CD14-positive monocyte (primary cell): ENCODE measurements at regions not wholly inside any gene's neighbourhood (a gene's known extent, or its start where the extent isn't known, plus 50 kb on each side); places are given as distances from the start of the nearest gene placed in this dataset.

Experiments used
- DNase-seq, 3 donors: peaks; one replicate each; pipeline ENCODE4 v3.0.0-alpha.2; 2011 to 2022
- H2AFZ ChIP-seq: 2 replicates; pipeline ENCODE4 v1.6.0; 2012; ENCODE audit warnings: mild to moderate bottlenecking, low read depth, low read length, inconsistent platforms; ENCODE audit not compliant: insufficient read depth, poor library complexity, severe bottlenecking
- H3K27ac ChIP-seq, 2 donors: 1 replicate in 1 of 2; 2 replicates in 1 of 2; pipeline ENCODE4 v1.5.1; 2012 to 2013; ENCODE audit warnings: low read length in 2 of 2, control low read depth in 1 of 2, inconsistent platforms in 1 of 2, low read depth in 1 of 2, mild to moderate bottlenecking in 1 of 2
- H3K27me3 ChIP-seq, 2 donors: one replicate each; pipeline versions ENCODE4 v1.6.0 to v1.6.1; 2011 to 2013; ENCODE audit warnings: low read length in 2 of 2; ENCODE audit not compliant: control insufficient read depth in 2 of 2, insufficient read depth in 2 of 2
- H3K36me3 ChIP-seq, 2 donors: replicated peaks in 1 of 2; 1 replicate in 1 of 2; 2 replicates in 1 of 2; pipeline versions ENCODE4 v1.5.1 to v1.6.1; 2012 to 2013; ENCODE audit warnings: low read length in 2 of 2, control low read depth in 1 of 2, inconsistent platforms in 1 of 2, mild to moderate bottlenecking in 1 of 2; ENCODE audit not compliant: insufficient read depth in 2 of 2, control insufficient read depth in 1 of 2
- H3K4me1 ChIP-seq, 2 donors: 1 replicate in 1 of 2; 2 replicates in 1 of 2; pipeline versions ENCODE4 v1.5.1 to v1.6.1; 2012 to 2013; ENCODE audit warnings: low read length in 2 of 2, control low read depth in 1 of 2, inconsistent platforms in 1 of 2, mild to moderate bottlenecking in 1 of 2, moderate library complexity in 1 of 2; ENCODE audit not compliant: insufficient read depth in 2 of 2, control insufficient read depth in 1 of 2
- H3K4me2 ChIP-seq: replicated peaks from 2 replicates; pipeline ENCODE3; 2012; ENCODE audit warnings: low read length, moderate library complexity, mild to moderate bottlenecking; ENCODE audit not compliant: poor library complexity, severe bottlenecking; ENCODE audit errors: extremely low read depth
- H3K4me3 ChIP-seq, 3 experiments: fragments of 200-600 bp in 1 of 3; sonication (generic) in 1 of 3; replicated peaks in 1 of 3; 1 replicate in 2 of 3; 2 replicates in 1 of 3; pipeline ENCODE4 v1.5.1; 2011 to 2013; ENCODE audit warnings: low read length in 3 of 3, mild to moderate bottlenecking in 3 of 3, control low read depth in 2 of 3, low read depth in 2 of 3, inconsistent platforms in 1 of 3, moderate library complexity in 1 of 3
- H3K79me2 ChIP-seq: 2 replicates; pipeline ENCODE4 v1.6.0; 2012; ENCODE audit warnings: mild to moderate bottlenecking, control low read depth, inconsistent platforms, low read length, moderate library complexity; ENCODE audit not compliant: insufficient read depth
- H3K9ac ChIP-seq: 2 replicates; pipeline ENCODE4 v1.6.0; 2017; ENCODE audit warnings: low read length, mild to moderate bottlenecking; ENCODE audit not compliant: insufficient read depth, poor library complexity, severe bottlenecking
- H3K9me3 ChIP-seq, 2 donors: replicated peaks in 1 of 2; 1 replicate in 1 of 2; 2 replicates in 1 of 2; pipeline versions ENCODE4 v1.5.1 to v1.6.1; 2012 to 2013; ENCODE audit warnings: low read length in 2 of 2, control low read depth in 1 of 2; ENCODE audit not compliant: control insufficient read depth in 1 of 2, insufficient read depth in 1 of 2
- H4K20me1 ChIP-seq: 2 replicates; pipeline ENCODE4 v1.6.0; 2012; ENCODE audit warnings: mild to moderate bottlenecking, low read length, control low read depth, moderate library complexity; ENCODE audit not compliant: insufficient read depth
- H3K27ac Mint-ChIP-seq, 7 donors: one replicate each; pipeline ENCODE4 v1.8.0; 2020; ENCODE audit warnings: mild to moderate bottlenecking in 7 of 7, mixed read lengths in 7 of 7, moderate library complexity in 6 of 7, inconsistent platforms in 2 of 7
- H3K27me3 Mint-ChIP-seq, 3 donors: one replicate each; pipeline ENCODE4 v1.8.0; 2021 to 2022; ENCODE audit warnings: low read depth in 3 of 3, mild to moderate bottlenecking in 3 of 3, mixed read lengths in 3 of 3, moderate library complexity in 3 of 3, inconsistent platforms in 1 of 3
- H3K36me3 Mint-ChIP-seq, 2 donors: one replicate each; pipeline ENCODE4 v1.8.0; 2020; ENCODE audit warnings: mixed read lengths in 2 of 2, inconsistent platforms in 1 of 2, mild to moderate bottlenecking in 1 of 2
- H3K4me1 Mint-ChIP-seq: one replicate; pipeline ENCODE4 v1.8.0; 2020; ENCODE audit warnings: mild to moderate bottlenecking, mixed read lengths
- H3K4me3 Mint-ChIP-seq, 2 donors: one replicate each; pipeline ENCODE4 v1.8.0; 2020; ENCODE audit warnings: mild to moderate bottlenecking in 2 of 2, mixed read lengths in 2 of 2, moderate library complexity in 1 of 2
- H3K9me3 Mint-ChIP-seq, 7 donors: one replicate each; pipeline ENCODE4 v1.8.0; 2020 to 2022; ENCODE audit warnings: mixed read lengths in 7 of 7, mild to moderate bottlenecking in 6 of 7, moderate library complexity in 6 of 7, inconsistent platforms in 2 of 7
- CTCF ChIP-seq: fragments of 200-600 bp; IDR thresholded peaks from one replicate; pipeline ENCODE4 v1.8.0; 2022; ENCODE audit warnings: antibody characterized with exemption, mild to moderate bottlenecking
- WGBS: methylation state at CpG from one replicate; pipeline ENCODE4 v1.1.5; 2013; ENCODE audit warnings: missing lambda C conversion rate; ENCODE audit not compliant: insufficient coverage; 5-methylcytosine and 5-hydroxymethylcytosine counted together
- intact Hi-C, 2 donors: fragments of 100-400 bp; cut with micrococcal nuclease; formaldehyde crosslinking; loops; one replicate each; pipeline versions ENCODE4 v1.15.0 to v1.15.1; 2023

DNA sequence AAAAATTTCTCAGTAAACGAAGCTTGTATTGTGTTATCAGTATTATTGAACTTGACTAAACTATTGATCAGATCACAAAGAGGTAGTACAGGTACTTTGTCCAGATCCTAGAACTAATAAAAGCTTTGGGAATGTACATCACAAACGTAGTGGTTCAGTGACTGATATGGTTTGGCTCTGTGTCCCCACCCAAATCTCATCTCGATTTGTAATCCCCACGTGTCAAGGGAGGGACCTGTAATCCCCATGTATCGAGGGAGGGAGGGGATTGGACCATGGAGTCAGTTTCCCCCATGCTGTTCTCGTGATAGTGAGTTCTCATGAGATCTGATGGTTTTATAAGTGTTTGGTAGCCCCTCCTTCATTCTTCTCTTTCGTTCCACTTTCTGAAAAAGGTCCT lies 100.9 kb downstream of the ARRDC3 start:
- no peaks in the 10 kb centered on the region for H3K9me3 ChIP-seq
- no peaks in the 10 kb centered on the region for H3K79me2 ChIP-seq
- no peak overlapping the region for H3K9ac ChIP-seq
- Mint-ChIP-seq H3K27me3 (peaks cover 6 to 20% (median 7%) of the 10 kb centered on the region in 3 donors), H3K36me3 (peaks cover 0 to 18% of the 10 kb centered on the region in 2 donors), H3K4me1 (peaks cover 38% of the 10 kb centered on the region), H3K4me3 (peak overlapping the region in 1 of 2 donors; percentile 35), H3K9me3 (peaks cover 0 to 10% (median 5%) of the 10 kb centered on the region in 7 donors), H3K27ac (no peak overlapping the region)
- peaks cover 25 to 36% of the 10 kb centered on the region in 2 donors for H3K4me1 ChIP-seq
- no peak for DNase-seq
- peaks cover 0 to 3% of the 10 kb centered on the region in 2 donors for H3K27me3 ChIP-seq
- intact Hi-C loops: loop anchor here (5.0 to 10.0 kb wide), 4 partner anchors 50 to 103 kb away; partner anchors contain the start of gene ARRDC3 (in 2 of the 2)
- no peak overlapping the region for H3K4me3 ChIP-seq
- no peak for TF ChIP-seq CTCF
- no peak overlapping the region for H3K4me2 ChIP-seq
- no peaks in the 10 kb centered on the region for H4K20me1 ChIP-seq
- 100% methylated on average over 3 of the region's 7 CpGs for WGBS
- H2AFZ ChIP-seq: no peak overlapping the region
- H3K36me3 ChIP-seq: no peaks in the 10 kb centered on the region
- no peak overlapping the region for H3K27ac ChIP-seq

DNA sequence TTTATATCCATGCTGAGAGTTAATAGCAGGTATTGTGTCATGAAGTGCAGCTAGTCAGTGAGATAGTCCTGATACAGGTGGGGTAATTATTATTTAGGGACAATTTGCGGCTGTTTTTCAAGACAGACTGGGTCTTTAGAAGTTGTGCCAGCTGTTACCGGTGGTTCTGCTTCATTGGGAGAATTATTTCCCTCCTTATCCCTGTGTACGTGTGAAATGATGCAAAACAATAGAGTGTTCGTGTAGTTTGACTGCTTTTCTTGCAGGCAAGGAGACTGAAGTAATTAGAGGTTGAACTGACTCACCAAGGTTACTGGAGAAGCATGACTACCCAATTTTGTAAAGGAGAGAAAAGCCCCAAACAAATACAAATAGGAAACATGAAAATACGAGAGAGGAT lies 101.7 kb downstream of the ARRDC3 start:
- Histone ChIP-seq H3K4me3 (no peak overlapping the region), H3K27me3 (peaks cover 0 to 3% of the 10 kb centered on the region in 2 donors), H3K4me1 (peaks cover 25 to 36% of the 10 kb centered on the region in 2 donors), H3K9me3 (no peaks in the 10 kb centered on the region), H3K79me2 (no peaks in the 10 kb centered on the region), H3K36me3 (no peaks in the 10 kb centered on the region), H4K20me1 (no peaks in the 10 kb centered on the region), H3K9ac (peak overlapping the region; percentile 81), H3K27ac (peak overlapping the region in 1 of 2 donors; percentile 99), H3K4me2 (no peak overlapping the region), H2AFZ (no peak overlapping the region)
- Mint-ChIP-seq H3K27ac (peak overlapping the region; percentile 22 to 100 (median 98)), H3K27me3 (peaks cover 6 to 20% (median 7%) of the 10 kb centered on the region in 3 donors), H3K4me1 (peaks cover 38% of the 10 kb centered on the region), H3K9me3 (peaks cover 0 to 10% (median 5%) of the 10 kb centered on the region in 7 donors), H3K36me3 (peaks cover 0 to 16% of the 10 kb centered on the region in 2 donors), H3K4me3 (peak overlapping the region; percentile 89 to 90)
- no peak for TF ChIP-seq CTCF
- peak in 2 of 3 donors; percentile 48 to 75 for DNase-seq
- intact Hi-C loops: loop anchor here (2.0 to 10.0 kb wide), 6 partner anchors 29 to 103 kb away; partner anchors contain the start of gene ARRDC3 (in 2 of the 2)
- WGBS: 100% methylated on average over 1 of the region's 5 CpGs
